T-cell (primary cell): ENCODE measurements at regions not wholly inside any gene's neighbourhood (a gene's known extent, or its start where the extent isn't known, plus 50 kb on each side); places are given as distances from the start of the nearest gene placed in this dataset.
"Not testable (repeated sequence)": the region's sequence is repeated elsewhere in the genome, so short reads cannot be mapped to it uniquely, and the experiment has no call there.

ENCODE experiments used
- ATAC-seq, 4 experiments: fragments of 200-7000 bp in 3 of 4; fragments of 150-1000 bp in 1 of 4; cut with Tn5 transposase; replicated peaks in 1 of 4; 1 replicate in 3 of 4; 2 replicates in 1 of 4; pipeline ENCODE4 v1.10.0; 2021; ENCODE audit warnings: moderate library complexity in 3 of 4, mild to moderate bottlenecking in 2 of 4, moderate number of reproducible peaks in 1 of 4
- CTCF ChIA-PET, 2 donors: fragments of 300-600 bp; sonication (Branson Sonifier 250); formaldehyde crosslinking; loops; one replicate each; lab custom pipeline; 2022; ENCODE audit warnings: antibody characterized with exemption in 2 of 2; lab: Charles Lee
- POLR2A ChIA-PET, 2 donors: fragments of 300-600 bp; sonication (Branson Sonifier 250); formaldehyde crosslinking; loops; one replicate each; lab custom pipeline; 2022; ENCODE audit warnings: antibody characterized with exemption in 2 of 2; lab: Charles Lee
- DNase-seq, 35 experiments: peaks; one replicate each; pipeline versions ENCODE4 v3.0.0 to v3.0.0-alpha.2; 2013 to 2023
- H3K27ac ChIP-seq: one replicate; pipeline ENCODE4 v1.5.1; 2013; ENCODE audit warnings: low read length
- H3K27me3 ChIP-seq, 2 experiments: replicated peaks in 1 of 2; 1 replicate in 1 of 2; 2 replicates in 1 of 2; pipeline versions ENCODE4 v1.6.1 to v1.7.0; 2013; ENCODE audit warnings: low read length in 1 of 2, mixed read lengths in 1 of 2; ENCODE audit not compliant: control insufficient read depth in 2 of 2, insufficient read depth in 2 of 2; ENCODE audit errors: extremely low read depth in 1 of 2
- H3K36me3 ChIP-seq, 2 donors: 1 replicate in 1 of 2; 2 replicates in 1 of 2; pipeline versions ENCODE4 v1.6.1 to v1.7.0; 2013; ENCODE audit warnings: low read length in 1 of 2; ENCODE audit not compliant: control insufficient read depth in 2 of 2, insufficient read depth in 1 of 2; ENCODE audit errors: extremely low read depth in 1 of 2
- H3K4me1 ChIP-seq, 2 experiments: 1 replicate in 1 of 2; 2 replicates in 1 of 2; pipeline versions ENCODE4 v1.6.1 to v1.7.0; 2013; ENCODE audit warnings: low read length in 2 of 2, mixed read lengths in 1 of 2; ENCODE audit not compliant: insufficient read depth in 2 of 2, control insufficient read depth in 1 of 2; ENCODE audit errors: extremely low read depth in 1 of 2
- H3K4me3 ChIP-seq, 2 donors: 1 replicate in 1 of 2; 2 replicates in 1 of 2; pipeline versions ENCODE4 v1.5.1 to v1.7.0; 2013; ENCODE audit warnings: mild to moderate bottlenecking in 2 of 2, low read length in 1 of 2, moderate library complexity in 1 of 2; ENCODE audit not compliant: control insufficient read depth in 1 of 2; ENCODE audit errors: extremely low read depth in 1 of 2
- H3K9me3 ChIP-seq: 2 replicates; pipeline ENCODE4 v1.7.0; 2013
- H3K27ac Mint-ChIP-seq, 2 donors: one replicate each; pipeline ENCODE4 v1.8.0; 2020 to 2021; ENCODE audit warnings: mild to moderate bottlenecking in 2 of 2, mixed read lengths in 2 of 2
- H3K27me3 Mint-ChIP-seq, 2 donors: one replicate each; pipeline ENCODE4 v1.8.0; 2021 to 2022; ENCODE audit warnings: mixed read lengths in 2 of 2
- H3K36me3 Mint-ChIP-seq: one replicate; pipeline ENCODE4 v1.8.0; 2021; ENCODE audit warnings: mixed read lengths
- H3K4me1 Mint-ChIP-seq, 3 donors: one replicate each; pipeline ENCODE4 v1.8.0; 2020 to 2022; ENCODE audit warnings: mixed read lengths in 3 of 3, mild to moderate bottlenecking in 1 of 3
- H3K4me3 Mint-ChIP-seq, 3 donors: one replicate each; pipeline ENCODE4 v1.8.0; 2020 to 2022; ENCODE audit warnings: mild to moderate bottlenecking in 3 of 3, mixed read lengths in 3 of 3, moderate library complexity in 3 of 3
- H3K9me3 Mint-ChIP-seq, 3 donors: one replicate each; pipeline ENCODE4 v1.8.0; 2020 to 2022; ENCODE audit warnings: mixed read lengths in 3 of 3
- WGBS: methylation state at CpG from one replicate; pipeline ENCODE4 v1.1.5; 2013; ENCODE audit warnings: missing lambda C conversion rate; ENCODE audit not compliant: insufficient coverage; 5-methylcytosine and 5-hydroxymethylcytosine counted together

DNA sequence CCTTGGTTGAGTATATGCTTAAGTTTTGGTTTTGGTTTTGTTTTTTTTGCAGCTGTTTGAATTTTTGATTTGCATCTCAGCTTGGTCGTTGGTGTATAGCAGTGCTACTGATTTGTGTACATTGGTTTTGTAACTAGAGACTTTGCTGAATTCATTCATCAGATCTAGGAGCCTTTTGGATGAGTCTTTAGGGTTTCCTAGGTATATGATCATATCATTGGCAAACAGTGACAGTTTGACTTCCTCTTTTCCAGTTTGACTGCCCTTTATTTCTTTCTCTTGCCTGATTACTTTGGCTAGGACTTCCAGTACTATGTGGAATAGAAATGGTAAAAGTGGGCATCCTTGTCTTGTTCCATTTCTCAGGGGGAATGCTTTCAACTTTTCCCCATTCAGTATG lies 1174.9 kb downstream of the PLA2G4A start:
- H3K9me3 ChIP-seq, H3K27me3 Mint-ChIP-seq, H3K36me3 ChIP-seq, ATAC-seq, H3K36me3 Mint-ChIP-seq, H3K4me1 ChIP-seq, H3K27ac ChIP-seq, H3K4me3 Mint-ChIP-seq, H3K4me3 ChIP-seq, H3K27me3 ChIP-seq, H3K27ac Mint-ChIP-seq, CTCF ChIA-PET, H3K4me1 Mint-ChIP-seq, DNase-seq, POLR2A ChIA-PET: not testable (repeated sequence)
- no CpG with 5 or more reads among the region's 1 CpG for WGBS
- H3K9me3 Mint-ChIP-seq, result peaks cover 0 to 14% (median 10%) of the 10 kb centered on the region in 3 donors

- Mint-ChIP-seq H3K27me3 (no peaks in the 10 kb centered on the region), H3K9me3 (peaks cover 0 to 14% (median 10%) of the 10 kb centered on the region in 3 donors)
- ATAC-seq, result no peak
Measured at GRCh38 chr1:188004849-188005248, 1176.1 kb downstream of the PLA2G4A start.

GRCh38 chr1:188006354-188006753 lies 1177.6 kb downstream of the PLA2G4A start:
- no peaks in the 10 kb centered on the region for H3K4me1 Mint-ChIP-seq
- WGBS, result no CpG with 5 or more reads among the region's 1 CpG
- no peak overlapping the region for H3K27ac Mint-ChIP-seq
- Histone ChIP-seq H3K27ac (no peak overlapping the region), H3K27me3 (no peaks in the 10 kb centered on the region), H3K9me3 (no peaks in the 10 kb centered on the region), H3K36me3 (no peaks in the 10 kb centered on the region), H3K4me3 (no peak overlapping the region), H3K4me1 (no peaks in the 10 kb centered on the region)
- DNase-seq, result no peak
- peaks cover 0 to 14% (median 7%) of the 10 kb centered on the region in 3 donors for H3K9me3 Mint-ChIP-seq
- no peak overlapping the region for H3K4me3 Mint-ChIP-seq
- H3K27me3 Mint-ChIP-seq, result no peaks in the 10 kb centered on the region
- ChIA-PET CTCF (no interaction called here), POLR2A (no interaction called here)
- no peak for ATAC-seq
- no peaks in the 10 kb centered on the region for H3K36me3 Mint-ChIP-seq

More at GRCh38 chr1:188004849-188005248, 1176.1 kb downstream of the PLA2G4A start:
- Mint-ChIP-seq H3K36me3 (no peaks in the 10 kb centered on the region), H3K4me1 (no peaks in the 10 kb centered on the region), H3K27ac (no peak overlapping the region), H3K4me3 (no peak overlapping the region)
- H3K4me1 ChIP-seq, result no peaks in the 10 kb centered on the region
- POLR2A ChIA-PET, result no interaction called here
- no peak overlapping the region for H3K27ac ChIP-seq
- no peaks in the 10 kb centered on the region for H3K9me3 ChIP-seq
- H3K4me3 ChIP-seq, result no peak overlapping the region
- no peak for DNase-seq
- CTCF ChIA-PET, result no interaction called here
- WGBS, result no CpG with 5 or more reads among the region's 1 CpG
- no peaks in the 10 kb centered on the region for H3K27me3 ChIP-seq
- H3K36me3 ChIP-seq, result no peaks in the 10 kb centered on the region

DNA sequence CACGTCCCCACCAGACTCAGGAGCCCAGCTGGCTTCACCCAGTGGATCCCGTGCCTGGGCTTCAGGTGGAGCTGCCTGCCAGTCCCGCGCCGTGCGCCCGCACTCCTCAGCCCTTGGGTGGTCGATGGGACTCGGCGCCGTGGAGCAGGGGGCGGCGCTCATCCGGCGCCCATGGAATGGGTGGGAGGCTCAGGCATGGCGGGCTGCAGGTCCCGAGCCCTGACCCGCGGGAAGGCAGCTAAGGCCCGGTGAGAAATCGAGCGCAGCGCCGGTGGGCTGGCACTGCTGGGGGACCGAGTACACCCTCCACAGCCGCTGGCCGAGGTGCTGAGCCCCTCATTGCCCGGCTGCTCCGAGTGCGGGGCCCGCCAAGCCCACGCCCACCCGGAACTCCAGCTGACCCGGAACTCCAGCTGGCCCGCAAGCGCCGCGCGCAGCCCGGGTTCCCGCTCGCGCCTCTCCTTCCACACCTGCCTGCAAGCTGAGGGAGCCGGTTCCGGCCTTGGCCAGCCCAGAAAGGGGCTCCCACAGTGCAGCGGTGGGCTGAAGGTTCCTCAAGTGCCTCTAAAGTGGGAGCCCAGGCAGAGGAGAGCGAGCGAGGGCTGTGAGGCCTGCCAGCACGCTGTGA lies 1184.6 kb downstream of the PLA2G4A start:
- H3K27me3 ChIP-seq, H3K27ac ChIP-seq, ATAC-seq, DNase-seq, H3K36me3 ChIP-seq, H3K9me3 ChIP-seq, H3K36me3 Mint-ChIP-seq, H3K9me3 Mint-ChIP-seq, CTCF ChIA-PET, H3K27me3 Mint-ChIP-seq, POLR2A ChIA-PET, H3K4me1 Mint-ChIP-seq, H3K4me3 ChIP-seq, H3K4me3 Mint-ChIP-seq, H3K4me1 ChIP-seq, H3K27ac Mint-ChIP-seq: not testable (repeated sequence)
- WGBS, result 89% methylated on average over 42 of the region's 49 CpGs

- no peaks in the 10 kb centered on the region for H3K27me3 ChIP-seq
- Mint-ChIP-seq H3K9me3 (peaks cover 0 to 19% (median 0%) of the 10 kb centered on the region in 3 donors), H3K27ac (no peak overlapping the region), H3K4me3 (no peak overlapping the region), H3K4me1 (no peaks in the 10 kb centered on the region), H3K36me3 (no peaks in the 10 kb centered on the region), H3K27me3 (no peaks in the 10 kb centered on the region)
- WGBS, result 71% methylated on average over 2 of the region's 4 CpGs
- H3K4me1 ChIP-seq, result no peaks in the 10 kb centered on the region
- POLR2A ChIA-PET, result no interaction called here
- no peak overlapping the region for H3K4me3 ChIP-seq
- no peaks in the 10 kb centered on the region for H3K9me3 ChIP-seq
- no peaks in the 10 kb centered on the region for H3K36me3 ChIP-seq
- ATAC-seq, result no peak
- CTCF ChIA-PET, result no interaction called here
- H3K27ac ChIP-seq, result no peak overlapping the region
- DNase-seq, result no peak
Measured at GRCh38 chr1:188017921-188018320, 1189.2 kb downstream of the PLA2G4A start.

- no peaks in the 10 kb centered on the region for H3K4me1 Mint-ChIP-seq
- 100% methylated on average over 1 of the region's 2 CpGs for WGBS
- Histone ChIP-seq H3K9me3 (no peaks in the 10 kb centered on the region), H3K36me3 (no peaks in the 10 kb centered on the region), H3K4me3 (no peak overlapping the region), H3K27ac (no peak overlapping the region), H3K27me3 (no peaks in the 10 kb centered on the region), H3K4me1 (no peaks in the 10 kb centered on the region)
- ChIA-PET CTCF (no interaction called here), POLR2A (no interaction called here)
- H3K27me3 Mint-ChIP-seq, result no peaks in the 10 kb centered on the region
- no peak overlapping the region for H3K4me3 Mint-ChIP-seq
- ATAC-seq (no peak), DNase-seq (no peak)
- peaks cover 5 to 26% (median 6%) of the 10 kb centered on the region in 3 donors for H3K9me3 Mint-ChIP-seq
- no peaks in the 10 kb centered on the region for H3K36me3 Mint-ChIP-seq
- no peak overlapping the region for H3K27ac Mint-ChIP-seq
Measured at GRCh38 chr1:188022661-188023060, 1193.9 kb downstream of the PLA2G4A start.

GRCh38 chr1:188023206-188023605 lies 1194.5 kb downstream of the PLA2G4A start:
- H3K27ac ChIP-seq, result no peak overlapping the region
- ChIA-PET CTCF (no interaction called here), POLR2A (no interaction called here)
- Mint-ChIP-seq H3K9me3 (peaks cover 5 to 26% (median 6%) of the 10 kb centered on the region in 3 donors), H3K4me3 (no peak overlapping the region), H3K4me1 (no peaks in the 10 kb centered on the region), H3K27me3 (no peaks in the 10 kb centered on the region), H3K36me3 (no peaks in the 10 kb centered on the region), H3K27ac (no peak overlapping the region)
- no peaks in the 10 kb centered on the region for H3K4me1 ChIP-seq
- 75% methylated on average over 2 of the region's 2 CpGs for WGBS
- ATAC-seq (no peak), DNase-seq (no peak)
- no peaks in the 10 kb centered on the region for H3K36me3 ChIP-seq
- H3K4me3 ChIP-seq, result no peak overlapping the region
- H3K9me3 ChIP-seq, result no peaks in the 10 kb centered on the region
- H3K27me3 ChIP-seq, result no peaks in the 10 kb centered on the region
